Neural cell (in vitro differentiated cells): ENCODE measurements at regions not wholly inside any gene's neighbourhood (a gene's known extent, or its start where the extent isn't known, plus 50 kb on each side); places are given as distances from the start of the nearest gene placed in this dataset.

ENCODE experiments used
- H2AFZ ChIP-seq: fragments of 200-600, 300-800 bp; sonication (generic), shearing (Covaris generic); 2 replicates; pipeline ENCODE4 v1.6.0; 2014; ENCODE audit warnings: low read depth, mild to moderate bottlenecking, antibody characterized with exemption, low read length, moderate library complexity
- H3F3A ChIP-seq: fragments of 200-600 bp; shearing (Covaris generic); 2 replicates; pipeline ENCODE4 v1.6.1; 2016; ENCODE audit warnings: mild to moderate bottlenecking, moderate library complexity, mixed read lengths, antibody characterized with exemption, low read length; ENCODE audit not compliant: insufficient read depth, poor library complexity, severe bottlenecking
- H3K27ac ChIP-seq: fragments of 200-600, 300-800 bp; sonication (generic), shearing (Covaris generic); 2 replicates; pipeline ENCODE4 v1.5.1; 2014; ENCODE audit warnings: mild to moderate bottlenecking, low read length, moderate library complexity
- H3K27me3 ChIP-seq: fragments of 300-800, 200-600 bp; sonication (generic), shearing (Covaris generic); 2 replicates; pipeline ENCODE4 v1.6.0; 2014; ENCODE audit warnings: mild to moderate bottlenecking, low read depth, low read length, moderate library complexity; ENCODE audit not compliant: insufficient read depth
- H3K36me3 ChIP-seq: fragments of 300-800, 200-600 bp; sonication (generic), shearing (Covaris generic); 2 replicates; pipeline ENCODE4 v1.5.1; 2014; ENCODE audit warnings: mild to moderate bottlenecking, antibody characterized with exemption, low read length, moderate library complexity; ENCODE audit not compliant: insufficient read depth
- H3K4me2 ChIP-seq: fragments of 300-800, 200-600 bp; sonication (generic), shearing (Covaris generic); 2 replicates; pipeline ENCODE4 v1.6.0; 2014; ENCODE audit warnings: mild to moderate bottlenecking, low read length
- H3K4me3 ChIP-seq: fragments of 300-800, 200-600 bp; sonication (generic), shearing (Covaris generic); 2 replicates; pipeline ENCODE4 v1.5.1; 2014; ENCODE audit warnings: mild to moderate bottlenecking, low read length, moderate library complexity
- H3K79me2 ChIP-seq: fragments of 200-600 bp; shearing (Covaris generic); replicated peaks from 2 replicates; pipeline ENCODE4 v1.6.0; 2014; ENCODE audit warnings: mild to moderate bottlenecking, low read length, moderate library complexity; ENCODE audit not compliant: insufficient read depth
- H3K9ac ChIP-seq: fragments of 300-800, 200-600 bp; sonication (generic), shearing (Covaris generic); 2 replicates; pipeline ENCODE4 v1.6.1; 2016; ENCODE audit warnings: mild to moderate bottlenecking, low read length, mixed read lengths
- H3K9me2 ChIP-seq: fragments of 200-600 bp; shearing (Covaris generic); 2 replicates; pipeline ENCODE4 v1.6.1; 2016; ENCODE audit warnings: mild to moderate bottlenecking, low read length, mixed read lengths; ENCODE audit not compliant: insufficient read depth
- H3K9me3 ChIP-seq: fragments of 200-600, 300-800 bp; sonication (generic), shearing (Covaris generic); 2 replicates; pipeline ENCODE4 v1.6.1; 2016; ENCODE audit warnings: mild to moderate bottlenecking, mixed run types, low read length, moderate library complexity, mixed read lengths
- H4K20me1 ChIP-seq: fragments of 200-600 bp; shearing (Covaris generic); 2 replicates; pipeline ENCODE4 v1.6.1; 2016; ENCODE audit warnings: mild to moderate bottlenecking, mixed run types; ENCODE audit not compliant: insufficient read depth
- CTCF ChIP-seq: fragments of 450-650 bp; IDR thresholded peaks from 2 replicates; pipeline ENCODE4 v1.5.1; 2014; ENCODE audit warnings: antibody characterized with exemption, mild to moderate bottlenecking, moderate library complexity; ENCODE audit not compliant: poor library complexity, severe bottlenecking
- EP300 ChIP-seq: fragments of 450-650 bp; conservative IDR thresholded peaks from 2 replicates; pipeline ENCODE4 v1.6.1; 2014; ENCODE audit warnings: antibody characterized with exemption, mild to moderate bottlenecking, moderate library complexity; ENCODE audit not compliant: poor library complexity, severe bottlenecking
- EZH2 ChIP-seq: fragments of 200-600, 300-800 bp; shearing (Covaris generic), sonication (generic); IDR thresholded peaks from 2 replicates; pipeline ENCODE4 v1.6.1; 2014; ENCODE audit warnings: antibody characterized with exemption, low read length, borderline replicate concordance, mild to moderate bottlenecking; ENCODE audit not compliant: insufficient read depth, poor library complexity, severe bottlenecking
- MXI1 ChIP-seq: fragments of 450-650 bp; conservative IDR thresholded peaks from 2 replicates; pipeline ENCODE4 v1.6.1; 2014; ENCODE audit warnings: antibody characterized with exemption, mild to moderate bottlenecking; ENCODE audit not compliant: poor library complexity, severe bottlenecking
- POLR2AphosphoS5 ChIP-seq: IDR thresholded peaks from 2 replicates; pipeline ENCODE4 v1.6.1; 2012
- RAD21 ChIP-seq: fragments of 450-650 bp; conservative IDR thresholded peaks from 2 replicates; pipeline ENCODE4 v1.6.1; 2014; ENCODE audit warnings: antibody characterized with exemption, mild to moderate bottlenecking, moderate library complexity
- SMC3 ChIP-seq: fragments of 450-650 bp; conservative IDR thresholded peaks from 2 replicates; pipeline ENCODE4 v1.6.1; 2014; ENCODE audit warnings: antibody characterized with exemption, mild to moderate bottlenecking, moderate library complexity; ENCODE audit not compliant: poor library complexity
- TAF1 ChIP-seq: IDR thresholded peaks from 2 replicates; pipeline ENCODE4 v1.6.1; 2012; ENCODE audit warnings: low read depth
- TF ChIP-seq, protein P1 (sequence below): IDR thresholded peaks from 2 replicates; pipeline ENCODE4 v1.6.1; 2012; ENCODE audit warnings: borderline replicate concordance

- TF ChIP-seq EP300 (no peak), RAD21 (no peak)
- TF ChIP-seq, protein P1, sequence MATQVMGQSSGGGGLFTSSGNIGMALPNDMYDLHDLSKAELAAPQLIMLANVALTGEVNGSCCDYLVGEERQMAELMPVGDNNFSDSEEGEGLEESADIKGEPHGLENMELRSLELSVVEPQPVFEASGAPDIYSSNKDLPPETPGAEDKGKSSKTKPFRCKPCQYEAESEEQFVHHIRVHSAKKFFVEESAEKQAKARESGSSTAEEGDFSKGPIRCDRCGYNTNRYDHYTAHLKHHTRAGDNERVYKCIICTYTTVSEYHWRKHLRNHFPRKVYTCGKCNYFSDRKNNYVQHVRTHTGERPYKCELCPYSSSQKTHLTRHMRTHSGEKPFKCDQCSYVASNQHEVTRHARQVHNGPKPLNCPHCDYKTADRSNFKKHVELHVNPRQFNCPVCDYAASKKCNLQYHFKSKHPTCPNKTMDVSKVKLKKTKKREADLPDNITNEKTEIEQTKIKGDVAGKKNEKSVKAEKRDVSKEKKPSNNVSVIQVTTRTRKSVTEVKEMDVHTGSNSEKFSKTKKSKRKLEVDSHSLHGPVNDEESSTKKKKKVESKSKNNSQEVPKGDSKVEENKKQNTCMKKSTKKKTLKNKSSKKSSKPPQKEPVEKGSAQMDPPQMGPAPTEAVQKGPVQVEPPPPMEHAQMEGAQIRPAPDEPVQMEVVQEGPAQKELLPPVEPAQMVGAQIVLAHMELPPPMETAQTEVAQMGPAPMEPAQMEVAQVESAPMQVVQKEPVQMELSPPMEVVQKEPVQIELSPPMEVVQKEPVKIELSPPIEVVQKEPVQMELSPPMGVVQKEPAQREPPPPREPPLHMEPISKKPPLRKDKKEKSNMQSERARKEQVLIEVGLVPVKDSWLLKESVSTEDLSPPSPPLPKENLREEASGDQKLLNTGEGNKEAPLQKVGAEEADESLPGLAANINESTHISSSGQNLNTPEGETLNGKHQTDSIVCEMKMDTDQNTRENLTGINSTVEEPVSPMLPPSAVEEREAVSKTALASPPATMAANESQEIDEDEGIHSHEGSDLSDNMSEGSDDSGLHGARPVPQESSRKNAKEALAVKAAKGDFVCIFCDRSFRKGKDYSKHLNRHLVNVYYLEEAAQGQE: no peak
- Histone ChIP-seq H3K9ac (no peak overlapping the region), H2AFZ (no peak overlapping the region)
These were observed 111.2 kb upstream of the STEAP1B start for GRCh38 chr7:22610951-22611757.

DNA sequence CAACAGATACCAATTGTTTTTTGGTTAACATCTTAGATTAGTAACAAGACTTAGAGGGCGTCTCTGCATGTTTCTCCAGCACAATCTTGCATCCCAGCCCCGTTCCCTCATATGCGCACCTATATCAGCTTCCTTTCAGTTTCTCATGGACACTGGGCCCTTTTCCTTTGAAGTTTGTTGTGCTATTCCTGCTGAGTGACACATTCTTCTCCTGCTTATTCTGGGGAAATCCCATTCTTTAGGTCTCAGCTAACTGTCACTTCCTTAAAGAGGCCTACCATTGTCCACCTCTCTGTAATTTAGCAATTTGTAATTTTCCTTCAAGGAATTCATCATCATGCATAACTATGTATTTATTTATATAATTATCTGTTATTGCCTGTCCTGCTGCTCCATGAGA lies 110.3 kb upstream of the STEAP1B start:
- Histone ChIP-seq H3F3A (no peaks in the 10 kb centered on the region), H3K79me2 (no peaks in the 10 kb centered on the region), H3K27ac (no peak overlapping the region), H2AFZ (no peak overlapping the region), H3K4me2 (no peak overlapping the region), H3K36me3 (no peaks in the 10 kb centered on the region), H3K9ac (no peak overlapping the region), H3K9me3 (no peaks in the 10 kb centered on the region), H3K27me3 (no peaks in the 10 kb centered on the region), H3K4me3 (no peak overlapping the region), H4K20me1 (no peaks in the 10 kb centered on the region), H3K9me2 (no peaks in the 10 kb centered on the region)
- TF ChIP-seq, protein P1: no peak
- TF ChIP-seq CTCF (no peak), SMC3 (no peak), RAD21 (no peak), POLR2AphosphoS5 (no peak), TAF1 (no peak), EP300 (no peak), EZH2 (no peak), MXI1 (no peak)

More at GRCh38 chr7:22610951-22611757, 111.2 kb upstream of the STEAP1B start:
- Histone ChIP-seq H3K27ac (no peak overlapping the region), H3K36me3 (no peaks in the 10 kb centered on the region), H3F3A (no peaks in the 10 kb centered on the region), H3K27me3 (no peaks in the 10 kb centered on the region), H3K4me3 (no peak overlapping the region), H3K9me2 (no peaks in the 10 kb centered on the region), H4K20me1 (no peaks in the 10 kb centered on the region), H3K79me2 (no peaks in the 10 kb centered on the region), H3K9me3 (no peaks in the 10 kb centered on the region), H3K4me2 (no peak overlapping the region)
